Parathyroid adenoma (tissue), 2 donors: ENCODE measurements at regions not wholly inside any gene's neighbourhood (a gene's known extent, or its start where the extent isn't known, plus 50 kb on each side); places are given as distances from the start of the nearest gene placed in this dataset.

Experiments
- H2AFZ ChIP-seq: fragments of 300-600 bp; sonication (generic); one replicate; pipeline ENCODE4 v1.7.0; 2017; ENCODE audit warnings: antibody characterized with exemption, mild to moderate bottlenecking
- H3K27ac ChIP-seq: fragments of 300-600 bp; sonication (generic); one replicate; pipeline ENCODE4 v1.7.0; 2017
- H3K27me3 ChIP-seq: fragments of 300-600 bp; sonication (generic); one replicate; pipeline ENCODE4 v1.7.0; 2017; ENCODE audit warnings: low read length; ENCODE audit not compliant: control insufficient read depth, insufficient read depth
- H3K36me3 ChIP-seq: fragments of 300-600 bp; sonication (generic); one replicate; pipeline ENCODE4 v1.7.0; 2017; ENCODE audit warnings: low read length; ENCODE audit not compliant: control insufficient read depth, insufficient read depth
- H3K4me1 ChIP-seq: fragments of 300-600 bp; sonication (generic); one replicate; pipeline ENCODE4 v1.7.0; 2017; ENCODE audit warnings: control low read depth
- H3K4me2 ChIP-seq: fragments of 300-600 bp; sonication (generic); one replicate; pipeline ENCODE4 v1.7.0; 2017; ENCODE audit warnings: low read length
- H3K4me3 ChIP-seq: fragments of 300-600 bp; sonication (generic); one replicate; pipeline ENCODE4 v1.7.0; 2017; ENCODE audit warnings: low read depth, low read length
- H3K79me2 ChIP-seq: fragments of 300-600 bp; sonication (generic); one replicate; pipeline ENCODE4 v1.7.0; 2017; ENCODE audit warnings: control low read depth
- H3K9ac ChIP-seq: fragments of 300-600 bp; sonication (generic); one replicate; pipeline ENCODE4 v1.7.0; 2017; ENCODE audit warnings: mild to moderate bottlenecking
- H3K9me3 ChIP-seq: fragments of 300-600 bp; sonication (generic); one replicate; pipeline ENCODE4 v1.7.0; 2017; ENCODE audit warnings: low read length; ENCODE audit not compliant: control insufficient read depth
- TF ChIP-seq, protein P1 (sequence below): fragments of 300-600 bp; sonication (generic); IDR thresholded peaks from one replicate; pipeline ENCODE4 v1.7.0; 2017; ENCODE audit warnings: antibody characterized with exemption, mild to moderate bottlenecking
- donor health status: primary hyperparathyroidism.

GRCh38 chr10:45063591-45064231 lies 63.0 kb downstream of the ZNF22 start:
- H3K4me2 ChIP-seq, result no peak overlapping the region
- no peaks in the 10 kb centered on the region for H3K79me2 ChIP-seq
- no peaks in the 10 kb centered on the region for H3K27me3 ChIP-seq
- no peak overlapping the region for H3K27ac ChIP-seq
- H3K4me3 ChIP-seq, result no peak overlapping the region
- TF ChIP-seq, protein P1, sequence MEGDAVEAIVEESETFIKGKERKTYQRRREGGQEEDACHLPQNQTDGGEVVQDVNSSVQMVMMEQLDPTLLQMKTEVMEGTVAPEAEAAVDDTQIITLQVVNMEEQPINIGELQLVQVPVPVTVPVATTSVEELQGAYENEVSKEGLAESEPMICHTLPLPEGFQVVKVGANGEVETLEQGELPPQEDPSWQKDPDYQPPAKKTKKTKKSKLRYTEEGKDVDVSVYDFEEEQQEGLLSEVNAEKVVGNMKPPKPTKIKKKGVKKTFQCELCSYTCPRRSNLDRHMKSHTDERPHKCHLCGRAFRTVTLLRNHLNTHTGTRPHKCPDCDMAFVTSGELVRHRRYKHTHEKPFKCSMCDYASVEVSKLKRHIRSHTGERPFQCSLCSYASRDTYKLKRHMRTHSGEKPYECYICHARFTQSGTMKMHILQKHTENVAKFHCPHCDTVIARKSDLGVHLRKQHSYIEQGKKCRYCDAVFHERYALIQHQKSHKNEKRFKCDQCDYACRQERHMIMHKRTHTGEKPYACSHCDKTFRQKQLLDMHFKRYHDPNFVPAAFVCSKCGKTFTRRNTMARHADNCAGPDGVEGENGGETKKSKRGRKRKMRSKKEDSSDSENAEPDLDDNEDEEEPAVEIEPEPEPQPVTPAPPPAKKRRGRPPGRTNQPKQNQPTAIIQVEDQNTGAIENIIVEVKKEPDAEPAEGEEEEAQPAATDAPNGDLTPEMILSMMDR, result no peak
- H3K9ac ChIP-seq, result no peak overlapping the region
- H3K36me3 ChIP-seq, result no peaks in the 10 kb centered on the region
- no peaks in the 10 kb centered on the region for H3K9me3 ChIP-seq
- no peak overlapping the region for H2AFZ ChIP-seq
- no peaks in the 10 kb centered on the region for H3K4me1 ChIP-seq

- TF ChIP-seq, protein P1, result no peak
- Histone ChIP-seq H3K36me3 (no peaks in the 10 kb centered on the region), H3K9me3 (no peaks in the 10 kb centered on the region), H3K27me3 (no peaks in the 10 kb centered on the region), H2AFZ (no peak overlapping the region), H3K4me2 (no peak overlapping the region), H3K79me2 (no peaks in the 10 kb centered on the region), H3K27ac (no peak overlapping the region), H3K9ac (no peak overlapping the region), H3K4me3 (no peak overlapping the region), H3K4me1 (no peaks in the 10 kb centered on the region)
Observed at GRCh38 chr10:45064998-45065397, 64.3 kb downstream of the ZNF22 start.

GRCh38 chr10:45071043-45071813 lies 70.5 kb downstream of the ZNF22 start:
- Histone ChIP-seq H3K4me3 (no peak overlapping the region), H3K4me2 (no peak overlapping the region), H3K9me3 (no peaks in the 10 kb centered on the region), H2AFZ (no peak overlapping the region), H3K79me2 (no peaks in the 10 kb centered on the region), H3K36me3 (no peaks in the 10 kb centered on the region), H3K27ac (no peak overlapping the region), H3K27me3 (no peaks in the 10 kb centered on the region), H3K9ac (no peak overlapping the region), H3K4me1 (no peaks in the 10 kb centered on the region)
- TF ChIP-seq, protein P1, result no peak

DNA sequence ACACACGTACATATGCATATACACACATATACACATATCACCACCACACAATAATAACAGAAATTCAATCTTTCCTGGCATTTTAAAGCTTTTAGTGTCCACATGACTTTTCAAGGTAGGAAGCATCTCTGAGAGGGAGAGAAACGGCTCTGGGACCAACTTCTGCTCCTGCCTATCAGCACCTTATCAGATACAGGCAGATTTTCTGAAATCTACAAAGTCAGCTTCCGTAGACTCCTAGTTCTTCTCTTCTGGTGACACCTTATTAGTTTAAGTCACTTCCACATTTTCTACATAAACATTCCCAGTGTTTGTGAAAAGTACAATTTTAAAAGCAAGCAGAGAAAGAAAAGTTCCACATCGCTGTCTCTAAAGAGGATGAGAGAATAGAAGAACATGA lies 74.5 kb downstream of the ZNF22 start:
- no peaks in the 10 kb centered on the region for H3K4me1 ChIP-seq
- H3K36me3 ChIP-seq, result no peaks in the 10 kb centered on the region
- H3K27ac ChIP-seq, result no peak overlapping the region
- H2AFZ ChIP-seq, result no peak overlapping the region
- H3K27me3 ChIP-seq, result no peaks in the 10 kb centered on the region
- TF ChIP-seq, protein P1, result no peak
- H3K4me3 ChIP-seq, result no peak overlapping the region
- H3K9ac ChIP-seq, result no peak overlapping the region
- H3K9me3 ChIP-seq, result no peaks in the 10 kb centered on the region
- H3K79me2 ChIP-seq, result no peaks in the 10 kb centered on the region
- H3K4me2 ChIP-seq, result no peak overlapping the region
